ENCODE measurements at regions not wholly inside any gene's neighbourhood (a gene's known extent, or its start where the extent isn't known, plus 50 kb on each side); places are given as distances from the start of the nearest gene placed in this dataset.

- H3K4me3 ChIP-seq (ENCODE audit: control insufficient read depth, low read depth, low read length): no peak overlapping the region
- TF ChIP-seq, protein P1, sequence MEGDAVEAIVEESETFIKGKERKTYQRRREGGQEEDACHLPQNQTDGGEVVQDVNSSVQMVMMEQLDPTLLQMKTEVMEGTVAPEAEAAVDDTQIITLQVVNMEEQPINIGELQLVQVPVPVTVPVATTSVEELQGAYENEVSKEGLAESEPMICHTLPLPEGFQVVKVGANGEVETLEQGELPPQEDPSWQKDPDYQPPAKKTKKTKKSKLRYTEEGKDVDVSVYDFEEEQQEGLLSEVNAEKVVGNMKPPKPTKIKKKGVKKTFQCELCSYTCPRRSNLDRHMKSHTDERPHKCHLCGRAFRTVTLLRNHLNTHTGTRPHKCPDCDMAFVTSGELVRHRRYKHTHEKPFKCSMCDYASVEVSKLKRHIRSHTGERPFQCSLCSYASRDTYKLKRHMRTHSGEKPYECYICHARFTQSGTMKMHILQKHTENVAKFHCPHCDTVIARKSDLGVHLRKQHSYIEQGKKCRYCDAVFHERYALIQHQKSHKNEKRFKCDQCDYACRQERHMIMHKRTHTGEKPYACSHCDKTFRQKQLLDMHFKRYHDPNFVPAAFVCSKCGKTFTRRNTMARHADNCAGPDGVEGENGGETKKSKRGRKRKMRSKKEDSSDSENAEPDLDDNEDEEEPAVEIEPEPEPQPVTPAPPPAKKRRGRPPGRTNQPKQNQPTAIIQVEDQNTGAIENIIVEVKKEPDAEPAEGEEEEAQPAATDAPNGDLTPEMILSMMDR (conservative IDR thresholded peaks at IDR 0.05; ENCODE audit: control insufficient read depth, insufficient read depth, low read depth, low read length): no peak
- peak; percentile 48 for DNase-seq (ENCODE audit: low read depth)
Measured at GRCh38 chr5:124544366-124545055, 201.9 kb downstream of the ZNF608 start.

DNA sequence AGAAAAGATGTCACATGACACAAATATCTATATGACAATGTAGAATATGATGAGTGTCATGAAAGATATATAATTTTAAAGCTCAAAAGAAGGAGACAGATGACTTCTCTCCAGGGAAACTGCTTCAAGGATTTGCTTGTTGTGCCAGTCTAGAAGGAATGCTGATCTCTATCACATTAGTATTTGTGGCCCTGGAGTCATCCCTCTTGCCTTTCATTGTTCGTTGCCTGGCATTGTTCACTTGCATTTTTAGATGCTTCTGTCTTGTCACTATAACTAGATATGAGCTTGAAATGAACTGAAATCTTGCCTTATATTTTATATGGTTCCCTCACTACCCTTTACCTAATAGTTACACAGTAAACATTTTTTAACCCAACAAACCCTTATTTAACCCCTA lies 207.5 kb downstream of the ZNF608 start:
- TF ChIP-seq, protein P1 (conservative IDR thresholded peaks at IDR 0.05; ENCODE audit: control insufficient read depth, insufficient read depth, low read depth, low read length): no peak
- DNase-seq (ENCODE audit: low read depth): no peak

GRCh38 chr5:124538191-124538590 lies 208.2 kb downstream of the ZNF608 start:
- DNase-seq (ENCODE audit: low read depth): no peak

More for the DNA sequence above, 207.5 kb downstream of the ZNF608 start:
- no peak overlapping the region for H3K4me3 ChIP-seq (ENCODE audit: control insufficient read depth, low read depth, low read length)

DNA sequence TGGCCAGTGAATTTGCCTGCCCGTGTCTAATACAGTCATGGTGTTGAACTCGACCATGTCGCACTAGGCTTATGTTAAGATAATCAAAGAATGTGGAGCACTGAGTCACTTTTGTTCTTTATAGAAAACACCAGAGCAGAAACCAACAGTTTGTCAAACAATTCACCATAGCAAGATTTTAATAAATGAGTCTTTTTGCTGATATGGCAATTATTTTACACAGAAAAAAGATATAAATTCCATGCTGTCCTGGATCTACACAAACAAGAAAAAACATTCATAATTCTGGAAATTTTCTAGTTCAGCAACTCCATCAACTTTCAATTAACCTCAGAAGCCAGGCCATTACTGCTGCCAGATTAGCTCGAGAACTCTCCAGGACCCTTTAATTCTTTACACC lies 208.9 kb downstream of the ZNF608 start:
- no peak overlapping the region for H3K4me3 ChIP-seq (ENCODE audit: control insufficient read depth, low read depth, low read length)
- TF ChIP-seq, protein P1 (conservative IDR thresholded peaks at IDR 0.05; ENCODE audit: control insufficient read depth, insufficient read depth, low read depth, low read length): no peak
- no peak for DNase-seq (ENCODE audit: low read depth)

More at GRCh38 chr5:124538191-124538590, 208.2 kb downstream of the ZNF608 start:
- TF ChIP-seq, protein P1 (conservative IDR thresholded peaks at IDR 0.05; ENCODE audit: control insufficient read depth, insufficient read depth, low read depth, low read length): no peak
- H3K4me3 ChIP-seq (ENCODE audit: control insufficient read depth, low read depth, low read length): no peak overlapping the region

DNA sequence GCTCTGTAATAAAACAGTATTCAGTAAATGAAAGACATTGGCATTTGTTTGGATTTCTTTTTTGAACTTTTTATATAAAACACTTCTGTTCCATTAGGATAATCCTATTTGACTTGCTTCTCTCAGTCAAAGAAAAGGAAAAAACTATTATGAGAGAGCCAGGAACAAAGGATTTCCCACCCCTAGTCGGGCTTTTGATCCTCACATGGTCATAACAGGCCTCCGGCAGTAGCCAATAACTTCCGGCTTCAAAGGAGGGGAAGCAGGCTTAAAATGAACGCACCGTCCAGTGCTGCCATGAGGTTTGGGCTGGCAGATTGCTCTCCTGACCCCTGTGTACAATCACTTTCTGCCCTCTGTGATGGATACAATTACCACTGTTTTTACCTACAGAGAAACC lies 209.3 kb downstream of the ZNF608 start:
- TF ChIP-seq, protein P1 (conservative IDR thresholded peaks at IDR 0.05; ENCODE audit: control insufficient read depth, insufficient read depth, low read depth, low read length): no peak
- no peak for DNase-seq (ENCODE audit: low read depth)
- no peak overlapping the region for H3K4me3 ChIP-seq (ENCODE audit: control insufficient read depth, low read depth, low read length)

DNA sequence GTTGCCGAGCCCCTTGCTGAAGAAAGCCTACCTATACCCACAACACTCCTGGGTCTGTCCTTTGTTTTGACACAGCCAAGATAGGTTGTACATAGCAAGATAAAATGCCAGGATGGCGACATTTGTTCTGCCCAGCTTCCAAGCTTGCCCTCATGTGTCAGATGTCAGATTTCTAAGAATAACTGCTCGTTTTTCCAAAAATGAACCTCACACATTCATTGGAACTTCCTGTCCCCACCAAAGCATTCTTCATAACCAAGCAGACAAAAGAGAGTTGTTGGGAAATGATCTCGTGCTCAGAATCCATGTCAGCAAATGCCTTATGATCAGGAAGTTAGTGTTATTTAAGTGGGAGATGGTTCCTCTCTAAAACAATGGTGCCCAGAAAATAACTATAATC lies 210.1 kb downstream of the ZNF608 start:
- no peak for DNase-seq (ENCODE audit: low read depth)
- TF ChIP-seq, protein P1 (conservative IDR thresholded peaks at IDR 0.05; ENCODE audit: control insufficient read depth, insufficient read depth, low read depth, low read length): no peak
- H3K4me3 ChIP-seq (ENCODE audit: control insufficient read depth, low read depth, low read length): no peak overlapping the region

All from fibroblast of mammary gland (primary cell).